ENCODE measurements at regions not wholly inside any gene's neighbourhood (a gene's known extent, or its start where the extent isn't known, plus 50 kb on each side); places are given as distances from the start of the nearest gene placed in this dataset.

- no peaks in the 10 kb centered on the region for H3K4me1 ChIP-seq (ENCODE audit: insufficient read depth, low read length)
- no peaks in the 10 kb centered on the region for H3K9me3 ChIP-seq (ENCODE audit: insufficient read depth, low read depth, low read length)
- Mint-ChIP-seq H3K9me3 (ENCODE audit: unreplicated experiment) (no peaks in the 10 kb centered on the region), H3K27ac (ENCODE audit: unreplicated experiment) (no peak overlapping the region), H3K27me3 (ENCODE audit: low read depth, unreplicated experiment) (no peaks in the 10 kb centered on the region), H3K4me3 (ENCODE audit: unreplicated experiment) (no peak overlapping the region), H3K4me1 (ENCODE audit: low read depth, unreplicated experiment) (no peaks in the 10 kb centered on the region), H3K36me3 (ENCODE audit: low read depth, unreplicated experiment) (no peaks in the 10 kb centered on the region)
- H3K9ac ChIP-seq (ENCODE audit: low read length): no peak overlapping the region
- DNase-seq (ENCODE audit: low read depth) (no peak), FAIRE-seq (no peak)
- no peaks in the 10 kb centered on the region for H4K20me1 ChIP-seq (ENCODE audit: insufficient read depth, low read length)
- TF ChIP-seq, protein P1, sequence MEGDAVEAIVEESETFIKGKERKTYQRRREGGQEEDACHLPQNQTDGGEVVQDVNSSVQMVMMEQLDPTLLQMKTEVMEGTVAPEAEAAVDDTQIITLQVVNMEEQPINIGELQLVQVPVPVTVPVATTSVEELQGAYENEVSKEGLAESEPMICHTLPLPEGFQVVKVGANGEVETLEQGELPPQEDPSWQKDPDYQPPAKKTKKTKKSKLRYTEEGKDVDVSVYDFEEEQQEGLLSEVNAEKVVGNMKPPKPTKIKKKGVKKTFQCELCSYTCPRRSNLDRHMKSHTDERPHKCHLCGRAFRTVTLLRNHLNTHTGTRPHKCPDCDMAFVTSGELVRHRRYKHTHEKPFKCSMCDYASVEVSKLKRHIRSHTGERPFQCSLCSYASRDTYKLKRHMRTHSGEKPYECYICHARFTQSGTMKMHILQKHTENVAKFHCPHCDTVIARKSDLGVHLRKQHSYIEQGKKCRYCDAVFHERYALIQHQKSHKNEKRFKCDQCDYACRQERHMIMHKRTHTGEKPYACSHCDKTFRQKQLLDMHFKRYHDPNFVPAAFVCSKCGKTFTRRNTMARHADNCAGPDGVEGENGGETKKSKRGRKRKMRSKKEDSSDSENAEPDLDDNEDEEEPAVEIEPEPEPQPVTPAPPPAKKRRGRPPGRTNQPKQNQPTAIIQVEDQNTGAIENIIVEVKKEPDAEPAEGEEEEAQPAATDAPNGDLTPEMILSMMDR (IDR thresholded peaks at IDR 0.05; ENCODE audit: insufficient read depth, low read depth, low read length): no peak
- no peak for TF ChIP-seq EZH2 (IDR thresholded peaks at IDR 0.05; ENCODE audit: insufficient read depth, low read length)
- no peaks in the 10 kb centered on the region for H3K79me2 ChIP-seq (ENCODE audit: insufficient read depth, low read length)
- H2AFZ ChIP-seq (ENCODE audit: low read depth, low read length): no peak overlapping the region
- H3K4me2 ChIP-seq (ENCODE audit: low read length): no peak overlapping the region
- H3K27ac ChIP-seq (ENCODE audit: low read depth, low read length): no peak overlapping the region
- no peak overlapping the region for H3K4me3 ChIP-seq (ENCODE audit: insufficient read depth, low read depth, low read length)
- no peaks in the 10 kb centered on the region for H3K36me3 ChIP-seq (ENCODE audit: insufficient read depth, low read length)
- no peaks in the 10 kb centered on the region for H3K27me3 ChIP-seq (ENCODE audit: insufficient read depth, low read length)
Measured at GRCh38 chr4:160831165-160831922, 1332.5 kb downstream of the FSTL5 start.

DNA sequence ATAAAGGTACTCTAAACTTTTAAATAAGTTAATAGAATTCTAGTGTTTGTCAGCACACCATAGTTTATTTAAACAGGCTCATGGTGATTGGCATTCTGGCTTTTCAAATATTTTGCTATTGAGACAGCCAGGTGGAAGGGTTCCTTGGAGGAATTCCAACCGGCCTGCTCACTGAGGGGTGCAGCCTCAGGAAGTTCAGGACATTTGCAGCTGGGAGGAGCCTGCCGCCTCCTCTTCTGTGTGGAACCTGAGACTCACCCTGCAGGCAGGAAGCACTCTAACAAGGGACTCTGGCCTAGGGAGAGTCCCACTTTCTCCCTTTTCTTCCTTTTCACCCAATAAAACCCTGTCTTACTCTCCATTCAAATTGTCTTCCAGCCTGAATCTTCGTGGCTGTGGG, 1328.0 kb downstream of the FSTL5 start:
- no peaks in the 10 kb centered on the region for H3K79me2 ChIP-seq (ENCODE audit: insufficient read depth, low read length)
- no peaks in the 10 kb centered on the region for H3K27me3 ChIP-seq (ENCODE audit: insufficient read depth, low read length)
- H3K4me3 ChIP-seq (ENCODE audit: insufficient read depth, low read depth, low read length): no peak overlapping the region
- no peak overlapping the region for H2AFZ ChIP-seq (ENCODE audit: low read depth, low read length)
- no peaks in the 10 kb centered on the region for H3K27me3 Mint-ChIP-seq (ENCODE audit: low read depth, unreplicated experiment)
- H3K36me3 ChIP-seq (ENCODE audit: insufficient read depth, low read length): no peaks in the 10 kb centered on the region
- H3K27ac ChIP-seq (ENCODE audit: low read depth, low read length): no peak overlapping the region
- H3K36me3 Mint-ChIP-seq (ENCODE audit: low read depth, unreplicated experiment): no peaks in the 10 kb centered on the region
- no peaks in the 10 kb centered on the region for H3K4me1 Mint-ChIP-seq (ENCODE audit: low read depth, unreplicated experiment)
- H3K27ac Mint-ChIP-seq (ENCODE audit: unreplicated experiment): no peak overlapping the region
- DNase-seq (ENCODE audit: low read depth) (no peak), FAIRE-seq (no peak)
- H3K4me1 ChIP-seq (ENCODE audit: insufficient read depth, low read length): no peaks in the 10 kb centered on the region
- H3K4me2 ChIP-seq (ENCODE audit: low read length): no peak overlapping the region
- H3K4me3 Mint-ChIP-seq (ENCODE audit: unreplicated experiment): no peak overlapping the region
- H4K20me1 ChIP-seq (ENCODE audit: insufficient read depth, low read length): no peaks in the 10 kb centered on the region
- no peak overlapping the region for H3K9ac ChIP-seq (ENCODE audit: low read length)
- H3K9me3 Mint-ChIP-seq (ENCODE audit: unreplicated experiment): no peaks in the 10 kb centered on the region
- TF ChIP-seq, protein P1 (IDR thresholded peaks at IDR 0.05; ENCODE audit: insufficient read depth, low read depth, low read length): no peak
- no peak for TF ChIP-seq EZH2 (IDR thresholded peaks at IDR 0.05; ENCODE audit: insufficient read depth, low read length)
- no peaks in the 10 kb centered on the region for H3K9me3 ChIP-seq (ENCODE audit: insufficient read depth, low read depth, low read length)

DNA sequence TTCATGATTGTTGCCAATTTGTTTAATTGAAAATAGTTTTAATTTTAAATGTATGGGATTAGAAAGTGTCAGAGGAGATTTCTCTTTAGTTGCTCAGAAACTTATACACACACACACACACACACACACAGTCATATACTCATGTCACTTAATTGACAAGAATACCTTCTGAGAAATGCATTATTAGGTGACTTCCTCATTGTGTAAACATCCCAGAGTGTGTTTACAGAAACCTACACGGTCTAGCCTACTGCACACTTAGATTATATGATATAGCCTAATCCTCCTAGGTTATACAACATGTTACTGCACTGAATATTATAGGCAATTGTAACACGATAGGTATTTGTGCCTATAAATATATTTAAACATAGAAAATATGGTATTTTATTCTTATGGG, 1327.4 kb downstream of the FSTL5 start:
- H3K4me2 ChIP-seq (ENCODE audit: low read length): no peak overlapping the region
- Mint-ChIP-seq H3K9me3 (ENCODE audit: unreplicated experiment) (no peaks in the 10 kb centered on the region), H3K4me3 (ENCODE audit: unreplicated experiment) (no peak overlapping the region), H3K27ac (ENCODE audit: unreplicated experiment) (no peak overlapping the region), H3K4me1 (ENCODE audit: low read depth, unreplicated experiment) (no peaks in the 10 kb centered on the region), H3K36me3 (ENCODE audit: low read depth, unreplicated experiment) (no peaks in the 10 kb centered on the region), H3K27me3 (ENCODE audit: low read depth, unreplicated experiment) (no peaks in the 10 kb centered on the region)
- H3K36me3 ChIP-seq (ENCODE audit: insufficient read depth, low read length): no peaks in the 10 kb centered on the region
- H3K9ac ChIP-seq (ENCODE audit: low read length): no peak overlapping the region
- no peaks in the 10 kb centered on the region for H4K20me1 ChIP-seq (ENCODE audit: insufficient read depth, low read length)
- TF ChIP-seq, protein P1 (IDR thresholded peaks at IDR 0.05; ENCODE audit: insufficient read depth, low read depth, low read length): no peak
- no peak for TF ChIP-seq EZH2 (IDR thresholded peaks at IDR 0.05; ENCODE audit: insufficient read depth, low read length)
- H3K27ac ChIP-seq (ENCODE audit: low read depth, low read length): no peak overlapping the region
- DNase-seq (ENCODE audit: low read depth) (no peak), FAIRE-seq (no peak)
- no peaks in the 10 kb centered on the region for H3K79me2 ChIP-seq (ENCODE audit: insufficient read depth, low read length)
- H2AFZ ChIP-seq (ENCODE audit: low read depth, low read length): no peak overlapping the region
- H3K4me1 ChIP-seq (ENCODE audit: insufficient read depth, low read length): no peaks in the 10 kb centered on the region
- H3K9me3 ChIP-seq (ENCODE audit: insufficient read depth, low read depth, low read length): no peaks in the 10 kb centered on the region
- H3K27me3 ChIP-seq (ENCODE audit: insufficient read depth, low read length): no peaks in the 10 kb centered on the region
- no peak overlapping the region for H3K4me3 ChIP-seq (ENCODE audit: insufficient read depth, low read depth, low read length)
